ENCODE measurements at regions not wholly inside any gene's neighbourhood (a gene's known extent, or its start where the extent isn't known, plus 50 kb on each side); places are given as distances from the start of the nearest gene placed in this dataset.

- TF ChIP-seq CTCF (IDR thresholded peaks at IDR 0.05) (no peak), POLR2A (IDR thresholded peaks at IDR 0.05) (no peak)
Measured at GRCh38 chr10:3886191-3886590, 101.2 kb upstream of the KLF6 start.

Data from sigmoid colon (tissue), 3 donors.